ENCODE measurements at regions not wholly inside any gene's neighbourhood (a gene's known extent, or its start where the extent isn't known, plus 50 kb on each side); places are given as distances from the start of the nearest gene placed in this dataset.

- no peak for DNase-seq (ENCODE audit: low read depth)
- no peak for TF ChIP-seq MAX (IDR thresholded peaks at IDR 0.05; ENCODE audit: low read depth, low read length)
- TF ChIP-seq MYC (IDR thresholded peaks at IDR 0.05; ENCODE audit: low read depth, low read length) = no peak
- no peak overlapping the region for H3K4me3 ChIP-seq (ENCODE audit: low read depth, low read length)
These were observed 142.3 kb upstream of the PTPN1 start for GRCh38 chr20:50367739-50368375.

DNA sequence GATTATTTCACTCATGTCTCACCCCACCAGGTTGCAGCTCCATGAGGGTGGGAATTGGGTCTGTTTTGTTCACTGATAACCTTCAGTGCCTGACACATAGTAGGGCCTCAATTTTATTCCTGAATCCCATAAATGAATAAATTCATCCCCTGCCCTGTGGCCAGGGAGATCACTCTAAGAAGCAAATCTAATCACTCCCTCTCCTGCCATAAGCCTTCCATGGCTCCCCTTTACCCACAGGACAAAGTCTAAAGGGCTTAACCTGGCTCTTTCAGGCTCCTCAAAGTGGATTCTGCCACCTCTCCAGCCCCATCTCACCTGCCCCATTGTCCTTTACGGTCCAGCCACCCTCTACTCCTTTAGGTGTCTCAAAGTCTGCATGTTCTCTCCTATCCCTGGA, 141.8 kb upstream of the PTPN1 start:
- TF ChIP-seq POLR2A (IDR thresholded peaks at IDR 0.05; ENCODE audit: extremely low read depth, insufficient read length) (no peak), MYC (IDR thresholded peaks at IDR 0.05; ENCODE audit: low read depth, low read length) (no peak), CTCF (IDR thresholded peaks at IDR 0.05; ENCODE audit: low read depth, low read length) (no peak), MAX (IDR thresholded peaks at IDR 0.05; ENCODE audit: low read depth, low read length) (no peak)
- H3K4me3 ChIP-seq (ENCODE audit: low read depth, low read length) = no peak overlapping the region
- no peak for DNase-seq (ENCODE audit: low read depth)

DNA sequence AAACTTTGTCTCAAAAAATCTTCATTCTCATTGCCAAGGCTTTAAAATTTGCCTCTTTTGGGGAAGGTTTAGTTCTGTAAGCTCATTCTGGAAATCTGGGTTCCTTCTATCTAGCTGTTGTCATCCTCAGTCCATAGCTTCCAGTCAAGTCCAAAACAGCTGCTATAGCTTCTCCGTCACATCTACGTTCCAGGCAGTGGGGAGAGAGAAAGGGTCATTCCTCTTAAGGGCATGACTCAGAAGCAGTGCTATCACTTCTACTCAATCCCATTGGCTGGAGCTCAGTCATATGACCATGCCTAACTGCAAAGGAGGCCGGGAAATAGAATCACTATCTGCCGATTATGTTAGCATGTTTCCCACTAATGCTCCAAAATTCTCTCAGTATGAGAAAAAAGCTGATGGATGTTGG, 141.4 kb upstream of the PTPN1 start:
- no peak overlapping the region for H3K4me3 ChIP-seq (ENCODE audit: low read depth, low read length)
- DNase-seq (ENCODE audit: low read depth) = no peak
- TF ChIP-seq CTCF (IDR thresholded peaks at IDR 0.05; ENCODE audit: low read depth, low read length) (no peak), POLR2A (IDR thresholded peaks at IDR 0.05; ENCODE audit: extremely low read depth, insufficient read length) (no peak)

- DNase-seq (ENCODE audit: low read depth) = no peak
- TF ChIP-seq MAX (IDR thresholded peaks at IDR 0.05; ENCODE audit: low read depth, low read length) = no peak
- TF ChIP-seq CTCF (IDR thresholded peaks at IDR 0.05; ENCODE audit: low read depth, low read length) = no peak
- TF ChIP-seq MYC (IDR thresholded peaks at IDR 0.05; ENCODE audit: low read depth, low read length) = no peak
- TF ChIP-seq POLR2A (IDR thresholded peaks at IDR 0.05; ENCODE audit: extremely low read depth, insufficient read length) = no peak
- no peak overlapping the region for H3K4me3 ChIP-seq (ENCODE audit: low read depth, low read length)
These were observed 140.8 kb upstream of the PTPN1 start for GRCh38 chr20:50369225-50370035.

DNA sequence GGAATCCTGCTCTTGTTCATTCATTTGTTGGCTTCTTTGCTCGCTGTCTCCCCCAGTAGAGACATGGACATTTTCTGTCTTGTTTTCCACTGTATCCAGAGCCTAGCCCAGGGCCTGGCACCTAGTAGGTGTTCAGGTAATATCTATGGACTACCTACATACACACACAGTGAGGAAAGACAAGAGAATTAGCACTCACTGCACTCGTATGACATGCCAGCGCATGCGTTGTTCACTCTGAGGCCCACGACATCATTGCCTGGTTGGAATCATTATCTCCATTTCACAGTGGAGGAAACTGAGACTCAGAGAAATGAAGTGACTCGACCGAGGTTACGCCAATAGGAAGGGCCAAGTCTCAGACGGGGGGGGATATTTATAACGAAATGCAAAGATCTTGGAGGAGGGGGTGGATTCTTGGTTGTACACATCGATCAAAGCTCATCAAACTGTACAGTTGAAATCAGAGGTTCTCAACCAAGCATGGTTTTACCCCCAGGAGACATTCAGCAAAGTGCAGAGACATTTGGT, 140.1 kb upstream of the PTPN1 start:
- TF ChIP-seq MAX (IDR thresholded peaks at IDR 0.05; ENCODE audit: low read depth, low read length) (no peak), CTCF (IDR thresholded peaks at IDR 0.05; ENCODE audit: low read depth, low read length) (no peak), POLR2A (IDR thresholded peaks at IDR 0.05; ENCODE audit: extremely low read depth, insufficient read length) (no peak), MYC (IDR thresholded peaks at IDR 0.05; ENCODE audit: low read depth, low read length) (no peak)
- no peak for DNase-seq (ENCODE audit: low read depth)
- no peak overlapping the region for H3K4me3 ChIP-seq (ENCODE audit: low read depth, low read length)

Data from NB4 (cell line).